HG02759 (cell line): ENCODE measurements at regions not wholly inside any gene's neighbourhood (a gene's known extent, or its start where the extent isn't known, plus 50 kb on each side); places are given as distances from the start of the nearest gene placed in this dataset.
"Not testable (repeated sequence)": the region's sequence is repeated elsewhere in the genome, so short reads cannot be mapped to it uniquely, and the experiment has no call there.

Experiments
- ATAC-seq: cut with Tn5 transposase; IDR thresholded peaks from one replicate; pipeline ENCODE4 v1.9.1; 2021; ENCODE audit warnings: mild to moderate bottlenecking, moderate library complexity; ENCODE audit not compliant: unreplicated experiment

DNA sequence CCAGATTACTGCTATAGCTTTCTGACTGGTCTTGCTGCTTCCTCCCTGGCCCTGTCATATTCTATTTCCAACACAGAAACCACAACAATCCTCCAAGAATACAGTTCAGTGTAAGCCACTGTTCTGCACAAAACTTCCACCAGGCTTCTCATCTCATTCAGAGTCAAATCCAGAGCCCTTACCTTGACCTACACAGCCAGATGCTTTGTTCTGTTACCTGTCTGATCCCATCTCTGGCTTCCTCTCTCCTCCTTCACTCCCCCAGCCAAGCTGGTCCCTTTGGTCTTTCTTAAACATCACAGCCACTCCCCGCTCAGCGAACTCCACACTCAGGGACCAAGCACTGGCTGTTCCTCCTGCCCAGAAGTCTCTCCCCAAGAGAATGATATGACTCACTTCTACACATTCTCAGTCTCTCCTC is 84.8 kb upstream of the BMP2K start:
- ATAC-seq, result peak; percentile 36

- ATAC-seq, result peak; percentile 86
Measured at GRCh38 chr4:78691971-78692821, 84.0 kb upstream of the BMP2K start.

- ATAC-seq, result no peak
Measured at GRCh38 chr4:78692822-78693170, 83.4 kb upstream of the BMP2K start.

DNA sequence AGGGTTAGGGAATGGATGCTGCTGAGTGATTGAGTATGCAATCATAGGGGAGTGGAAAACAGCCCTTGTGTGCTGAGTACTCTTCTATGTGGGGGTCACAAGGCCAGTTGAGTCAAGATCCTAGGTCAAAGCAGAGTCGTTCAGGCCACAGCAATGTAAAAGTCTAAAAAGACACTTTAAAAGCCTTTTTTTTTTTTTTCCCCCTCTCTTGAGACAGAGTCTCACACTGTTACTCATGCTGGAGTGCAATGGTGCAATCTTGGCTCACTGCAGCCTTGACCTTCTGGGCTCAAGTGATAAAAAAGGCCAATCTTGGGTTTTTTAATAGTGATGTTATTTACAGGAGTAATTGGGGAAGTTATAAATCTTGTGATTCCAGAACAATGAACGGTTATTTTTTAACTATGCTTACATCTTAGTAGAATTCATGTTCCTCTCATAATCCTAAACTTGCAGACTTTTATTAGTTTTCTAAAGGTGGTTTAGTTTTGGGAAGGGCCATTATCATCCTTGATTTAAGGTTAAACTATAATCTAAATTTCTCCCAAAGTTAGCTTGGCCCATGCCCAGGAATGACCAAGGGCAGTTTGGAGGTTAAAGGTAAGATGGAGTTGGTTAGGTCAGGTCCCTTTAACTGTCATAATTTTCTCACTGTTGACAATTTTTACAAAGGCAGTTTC is 82.2 kb upstream of the BMP2K start:
- ATAC-seq, result no peak

DNA sequence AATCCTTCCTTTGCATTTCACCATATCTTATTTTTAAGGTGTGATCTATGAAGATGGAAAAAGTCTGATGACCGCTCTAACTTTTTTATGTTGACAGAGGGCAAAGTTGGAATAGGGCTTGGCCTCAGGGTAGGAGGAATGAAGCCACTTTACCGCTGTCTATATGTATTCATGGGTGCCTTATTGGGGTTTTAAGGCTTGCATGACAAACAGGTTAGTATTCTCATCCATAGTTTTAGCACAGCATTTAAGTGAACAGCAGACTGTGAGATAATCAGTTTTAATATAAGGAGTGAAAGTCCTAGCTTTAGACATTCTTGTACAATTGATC is 81.7 kb upstream of the BMP2K start:
- no peak for ATAC-seq

GRCh38 chr4:78695910-78696309 is 80.2 kb upstream of the BMP2K start:
- ATAC-seq, result no peak

- ATAC-seq, result no peak
Measured at GRCh38 chr4:78703079-78703478, 73.1 kb upstream of the BMP2K start.

DNA sequence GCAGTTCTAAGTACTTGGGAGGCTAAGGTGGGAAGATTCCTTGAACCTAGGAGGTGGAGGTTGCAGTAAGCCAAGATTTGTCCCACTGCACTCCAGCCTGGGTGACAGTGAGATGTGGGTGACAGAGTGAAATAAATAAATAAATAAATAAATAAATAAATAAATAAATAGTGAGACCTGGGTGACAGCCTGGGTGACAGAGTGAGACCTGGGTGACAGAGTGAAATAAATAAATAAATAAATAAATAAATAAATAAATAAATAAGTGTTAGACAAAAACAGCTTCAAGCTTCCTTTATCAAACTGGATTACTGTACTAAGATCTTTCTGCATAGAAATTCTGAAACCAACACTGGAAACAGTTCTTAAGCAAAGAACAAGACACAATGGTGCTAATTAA is 71.8 kb upstream of the BMP2K start:
- no peak for ATAC-seq

DNA sequence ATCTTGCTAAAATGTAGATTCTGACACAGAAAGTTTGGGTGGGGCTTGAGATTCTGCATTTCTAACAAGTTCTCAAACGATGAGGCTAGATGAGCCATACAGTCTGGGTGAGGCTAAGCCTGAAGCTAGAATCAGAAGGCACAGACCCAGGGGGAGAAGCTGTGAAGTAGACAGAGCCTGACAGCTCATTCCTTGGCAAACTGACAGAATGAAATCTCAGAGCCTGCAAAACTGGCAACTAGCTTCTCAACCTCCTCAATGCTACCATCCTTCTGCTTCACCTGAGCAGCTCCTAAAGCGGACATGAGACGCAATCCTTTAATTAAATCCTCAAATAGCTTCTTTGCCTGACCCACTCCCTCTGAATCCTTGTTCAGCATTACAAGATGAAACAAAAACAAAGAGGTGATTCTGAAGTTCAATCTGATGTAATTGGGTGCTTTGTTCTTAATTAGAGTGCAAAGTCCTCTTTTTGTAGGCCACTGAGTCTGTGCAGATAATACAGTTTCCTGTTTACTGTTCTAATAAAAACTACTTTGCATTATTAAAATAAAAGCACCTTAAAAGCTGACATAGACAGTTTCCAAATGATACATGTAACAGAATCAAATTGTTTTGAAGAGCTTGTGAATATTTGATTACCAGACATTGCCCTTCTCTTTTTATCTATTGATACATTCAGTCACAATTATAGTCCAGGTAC is 71.0 kb upstream of the BMP2K start:
- ATAC-seq, result no peak

GRCh38 chr4:78706302-78706701 is 69.8 kb upstream of the BMP2K start:
- ATAC-seq, result no peak

DNA sequence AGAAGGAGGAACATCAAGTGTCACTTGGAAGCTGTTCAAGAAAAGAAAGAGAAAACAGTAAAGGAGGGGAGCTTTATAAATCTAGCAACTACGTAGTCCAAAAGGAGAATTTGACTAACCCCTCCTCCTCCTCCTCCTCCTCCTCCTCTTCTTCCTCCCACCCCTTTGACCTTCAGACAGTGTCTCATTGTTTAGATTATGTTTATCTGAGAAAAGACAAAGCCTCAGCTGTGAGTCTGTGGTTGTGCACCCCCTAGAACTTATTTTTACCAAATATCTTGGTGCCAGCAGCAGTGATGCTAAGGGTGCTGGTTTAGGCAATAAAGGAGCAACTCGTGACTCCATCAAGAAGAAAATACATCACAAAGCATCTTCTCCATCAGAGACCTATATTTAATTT is 68.9 kb upstream of the BMP2K start:
- peak; percentile 64 for ATAC-seq

DNA sequence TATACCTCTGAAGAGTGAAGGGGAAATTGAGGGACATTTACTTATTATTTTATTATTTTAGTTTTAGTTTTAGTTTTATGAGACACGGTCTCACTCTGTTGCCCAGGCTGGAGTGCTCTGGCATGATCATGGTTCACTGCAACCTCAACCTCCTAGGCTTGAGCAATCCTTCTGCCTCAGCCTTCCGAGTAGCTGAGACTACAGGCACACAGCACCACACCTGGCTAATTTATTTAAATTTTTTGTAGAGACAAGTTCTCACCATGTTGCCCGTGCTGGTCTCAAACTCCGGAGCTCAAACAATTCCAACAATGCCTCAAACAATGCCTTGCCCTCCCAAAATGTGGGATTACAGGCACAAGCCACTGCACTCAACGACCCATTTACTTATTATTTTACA is 68.4 kb upstream of the BMP2K start:
- ATAC-seq, result peak; percentile 57

GRCh38 chr4:78710536-78710935 is 65.6 kb upstream of the BMP2K start:
- no peak for ATAC-seq

GRCh38 chr4:78711676-78712075 is 64.5 kb upstream of the BMP2K start:
- no peak for ATAC-seq

GRCh38 chr4:78714598-78714997 is 61.6 kb upstream of the BMP2K start:
- not testable (repeated sequence) for ATAC-seq

DNA sequence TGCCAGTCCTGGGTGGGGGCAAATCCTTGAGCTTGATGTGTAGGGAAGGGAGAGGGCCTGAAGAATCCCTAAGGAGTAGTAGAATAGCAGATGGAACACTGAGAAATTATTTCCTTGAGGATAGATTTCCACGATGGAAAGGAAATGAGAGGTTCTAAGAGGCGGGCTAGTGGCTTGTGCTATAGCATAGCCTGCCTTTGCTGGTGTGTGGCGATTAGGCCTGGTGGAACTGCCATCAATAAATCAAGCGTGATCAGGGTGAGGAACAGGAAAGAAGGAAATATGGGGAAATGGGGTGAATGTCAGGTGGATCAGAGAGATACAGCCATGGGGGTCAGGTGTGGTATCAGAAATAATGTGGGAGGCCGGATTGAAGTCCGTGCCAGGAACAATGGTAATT is 60.8 kb upstream of the BMP2K start:
- ATAC-seq, result not testable (repeated sequence)

DNA sequence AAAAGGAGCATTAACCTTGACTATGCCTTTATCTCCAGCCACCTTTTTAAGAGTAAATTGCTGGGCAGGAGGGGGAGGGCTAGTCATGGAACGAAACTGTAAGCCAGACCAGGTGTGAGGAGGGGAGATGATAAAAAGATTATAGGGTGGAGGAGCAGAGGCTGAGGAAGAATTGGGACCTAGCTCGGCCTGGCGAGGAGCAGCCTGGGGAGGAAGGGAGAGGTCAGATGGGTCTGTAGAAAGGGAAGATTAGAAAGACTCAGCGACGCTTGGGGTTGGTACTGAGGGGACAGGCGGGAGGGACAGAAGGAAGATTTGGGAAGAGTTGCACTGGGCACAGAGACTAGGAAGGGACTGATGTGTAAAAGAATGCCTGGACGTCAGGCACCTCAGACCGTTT is 58.4 kb upstream of the BMP2K start:
- ATAC-seq, result not testable (repeated sequence)

DNA sequence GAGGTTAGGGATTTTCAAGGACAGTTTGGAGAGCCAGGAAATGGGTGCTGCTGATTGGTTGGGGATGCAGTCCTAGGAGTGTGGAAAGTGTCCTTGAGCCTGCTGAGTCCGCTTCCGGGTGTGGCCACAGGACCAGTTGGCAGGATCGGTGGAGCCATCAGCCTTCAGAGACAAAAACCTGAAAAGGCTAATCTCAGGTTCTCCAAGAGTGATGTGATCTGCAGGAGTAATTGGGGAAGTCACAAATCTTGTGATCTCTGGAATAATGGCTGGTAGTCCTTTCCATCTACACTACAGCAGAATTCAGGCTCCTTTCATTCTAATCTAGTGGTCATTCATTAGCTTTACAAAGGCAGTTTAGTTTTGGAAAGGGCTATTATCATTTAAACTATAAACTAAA is 55.9 kb upstream of the BMP2K start:
- no peak for ATAC-seq

DNA sequence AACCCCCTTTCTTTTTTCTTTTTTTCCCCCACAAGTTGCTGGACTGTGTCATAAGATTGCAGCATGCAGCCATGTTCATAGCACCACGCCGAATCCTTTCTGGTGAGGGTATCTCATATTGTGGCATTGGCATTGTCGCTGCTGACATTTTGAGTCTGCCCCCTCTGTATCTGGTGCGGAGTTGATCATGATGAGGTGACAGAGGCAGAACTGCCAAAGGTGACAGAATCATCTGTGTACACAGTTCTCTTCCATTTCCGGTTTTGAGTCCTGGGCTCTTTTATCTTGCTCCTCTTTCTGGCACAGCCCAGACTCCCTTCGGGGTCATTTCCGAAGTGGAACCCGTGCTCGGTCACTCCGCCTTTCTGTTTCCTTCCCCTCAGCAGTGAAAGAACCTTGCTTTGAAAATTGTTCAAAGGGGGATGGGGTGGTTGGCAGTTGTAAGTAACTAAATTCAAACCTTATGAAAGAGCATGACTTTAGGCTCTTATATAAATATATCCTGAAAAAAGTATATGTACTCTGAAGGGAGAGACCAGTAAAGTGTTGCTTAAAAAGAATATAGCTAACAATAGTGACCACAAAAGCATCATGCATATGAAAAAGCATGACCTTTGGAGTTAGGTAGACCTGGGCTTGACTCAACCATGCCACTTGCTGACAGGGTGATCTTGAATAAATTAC is 55.0 kb upstream of the BMP2K start:
- peak; percentile 84 for ATAC-seq

GRCh38 chr4:78721747-78722146 is 54.4 kb upstream of the BMP2K start:
- no peak for ATAC-seq

- no peak for ATAC-seq
Measured at GRCh38 chr4:78722320-78722719, 53.8 kb upstream of the BMP2K start.
